OCI-LY3 (cell line): ENCODE measurements at regions not wholly inside any gene's neighbourhood (a gene's known extent, or its start where the extent isn't known, plus 50 kb on each side); places are given as distances from the start of the nearest gene placed in this dataset.

Source experiments
- H2AFZ ChIP-seq: fragments of 200-600, 300-600 bp; shearing (Covaris generic); 2 replicates; pipeline ENCODE4 v1.6.0; 2014; ENCODE audit warnings: antibody characterized with exemption, low read depth, low read length
- H3K27ac ChIP-seq: fragments of 200-600, 300-600 bp; sonication (generic); 2 replicates; pipeline ENCODE4 v1.5.1; 2014; ENCODE audit warnings: mild to moderate bottlenecking, low read length, moderate library complexity, mixed read lengths
- H3K27me3 ChIP-seq: fragments of 200-600, 300-600 bp; sonication (generic); 2 replicates; pipeline ENCODE4 v1.6.1; 2014; ENCODE audit warnings: low read depth, low read length, mixed read lengths
- H3K36me3 ChIP-seq: fragments of 200-600, 300-600 bp; sonication (generic); replicated peaks from 2 replicates; pipeline ENCODE3; 2014; ENCODE audit warnings: low read depth, low read length, mixed read lengths
- H3K4me1 ChIP-seq: fragments of 300-600, 200-600 bp; sonication (generic); 2 replicates; pipeline ENCODE4 v1.6.1; 2014; ENCODE audit warnings: low read length, mixed read lengths
- H3K4me2 ChIP-seq: fragments of 200-600, 300-600 bp; sonication (generic); 2 replicates; pipeline ENCODE4 v1.6.1; 2014; ENCODE audit warnings: low read length, mixed read lengths
- H3K4me3 ChIP-seq: fragments of 300-600, 200-600 bp; sonication (generic); 2 replicates; pipeline ENCODE4 v1.5.1; 2014; ENCODE audit warnings: antibody characterized with exemption, mild to moderate bottlenecking, low read length, moderate library complexity
- H3K79me2 ChIP-seq: fragments of 300-600, 200-600 bp; shearing (Covaris generic); 2 replicates; pipeline ENCODE4 v1.6.1; 2014; ENCODE audit warnings: mild to moderate bottlenecking, low read length, mixed read lengths
- H3K9ac ChIP-seq: fragments of 300-600, 200-600 bp; shearing (Covaris generic); 2 replicates; pipeline ENCODE4 v1.6.0; 2014; ENCODE audit warnings: mild to moderate bottlenecking, low read length, moderate library complexity
- H3K9me3 ChIP-seq: fragments of 200-600, 300-600 bp; shearing (Covaris generic); 2 replicates; pipeline ENCODE4 v1.6.1; 2014; ENCODE audit warnings: low read length, mixed read lengths; ENCODE audit not compliant: insufficient read depth
- H4K20me1 ChIP-seq: fragments of 200-600, 300-600 bp; sonication (generic); 2 replicates; pipeline ENCODE4 v1.6.1; 2016; ENCODE audit warnings: low read length, mixed read lengths; ENCODE audit not compliant: insufficient read depth
- EZH2phosphoT487 ChIP-seq: fragments of 200-600 bp; shearing (Covaris generic); IDR thresholded peaks from 2 replicates; pipeline ENCODE4 v1.6.1; 2018; ENCODE audit warnings: antibody characterized with exemption, mixed run types, low read depth
- TF ChIP-seq, protein P1 (sequence below): fragments of 200-600, 300-600 bp; sonication (generic); IDR thresholded peaks from 2 replicates; pipeline ENCODE4 v1.5.1; 2014; ENCODE audit warnings: antibody characterized with exemption, low read length, low read depth

DNA sequence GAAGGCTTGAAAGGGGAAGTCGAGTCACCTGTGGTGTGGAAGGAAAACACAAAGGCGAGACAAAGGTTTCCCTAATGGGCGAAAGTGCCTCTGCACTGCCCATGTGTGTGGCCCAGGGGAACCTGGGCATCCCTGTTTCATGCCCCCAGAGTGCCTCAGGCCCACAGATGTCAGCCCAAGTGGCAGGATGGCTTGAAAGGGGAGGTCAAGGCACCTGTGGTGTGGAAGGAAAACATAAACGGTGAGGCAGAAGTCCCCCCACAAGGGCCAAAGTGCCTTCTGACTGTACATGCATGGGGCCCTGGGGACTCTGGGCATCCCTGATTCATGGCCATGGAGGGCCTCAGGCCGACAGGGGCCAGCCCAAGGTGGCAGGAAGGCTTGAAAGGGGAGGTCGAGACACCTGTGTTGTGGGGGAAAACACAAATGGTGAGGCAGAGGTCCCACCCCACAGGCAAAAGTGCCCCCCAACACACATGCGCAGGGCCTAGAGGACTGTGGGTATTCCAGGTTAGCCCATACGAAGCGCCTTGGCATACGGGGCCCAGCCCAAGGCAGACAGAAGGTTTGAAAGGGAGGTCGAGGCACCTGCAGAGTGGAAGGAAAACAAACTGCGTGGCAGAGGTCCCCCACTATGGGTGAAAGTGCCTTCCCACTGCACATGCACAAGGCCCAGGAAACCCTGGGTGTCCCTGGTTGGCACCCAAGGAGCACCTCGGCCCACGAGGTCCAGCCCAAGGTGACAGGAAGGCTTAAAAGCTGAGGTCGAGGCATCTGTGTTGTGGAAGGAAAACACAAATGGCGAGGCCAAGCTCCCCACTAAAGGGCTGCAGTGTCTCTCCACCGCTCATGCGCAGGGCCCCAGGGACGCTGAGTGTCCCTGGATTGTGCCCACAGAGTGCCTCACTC, 382.3 kb downstream of the ALG10 start:
- H3K27me3 ChIP-seq = no peaks in the 10 kb centered on the region

DNA sequence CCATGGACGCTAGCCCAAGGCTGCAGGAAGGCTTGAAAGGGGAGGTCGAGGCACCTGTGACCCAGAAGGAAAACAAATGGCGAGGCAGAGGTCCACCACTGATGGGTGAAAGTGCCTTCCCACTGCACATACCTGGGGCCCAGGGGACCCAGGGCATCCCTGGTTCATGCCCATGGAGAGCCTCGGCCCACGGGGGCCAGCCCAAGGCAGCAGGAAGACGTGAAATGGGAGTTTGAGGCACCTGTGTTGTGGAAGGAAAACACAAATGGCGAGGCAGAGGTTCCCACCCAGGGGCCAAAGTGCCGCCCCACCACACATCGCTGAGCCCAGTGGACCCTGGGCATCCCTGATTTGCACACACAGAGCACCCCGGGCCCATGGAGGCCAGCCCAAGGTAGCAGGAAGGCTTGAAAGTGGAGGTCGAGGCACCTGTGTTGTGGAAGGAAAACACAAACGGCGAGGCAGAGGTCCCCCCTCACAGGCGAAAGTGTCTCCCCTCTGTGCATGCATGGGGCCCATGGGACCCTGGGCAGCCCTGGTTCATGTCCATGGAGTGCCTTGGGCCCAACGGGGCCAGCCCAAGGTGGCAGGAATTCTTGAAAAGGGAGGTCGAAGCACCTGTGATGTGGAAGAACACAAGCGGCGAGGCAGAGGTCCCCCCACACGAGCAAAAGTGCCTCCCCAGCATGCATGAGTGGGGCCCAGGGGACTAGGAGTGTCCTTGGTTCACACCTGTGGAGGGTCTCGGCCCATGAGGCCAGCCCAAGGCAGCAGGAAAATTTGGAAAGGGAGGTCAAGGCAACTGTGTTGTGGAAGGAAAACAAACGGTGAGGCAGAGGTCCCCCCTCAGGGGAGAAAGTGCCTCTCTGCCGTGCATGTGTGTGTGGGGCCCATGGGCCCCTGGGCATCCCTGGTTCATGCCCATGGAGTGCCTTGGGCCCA, 383.3 kb downstream of the ALG10 start:
- no peak overlapping the region for H3K9ac ChIP-seq
- no peaks in the 10 kb centered on the region for H4K20me1 ChIP-seq
- 0 out of 2 replicates have a peak, but pooled peaks cover 4% of the 10 kb centered on the region for H3K9me3 ChIP-seq
- no peaks in the 10 kb centered on the region for H3K36me3 ChIP-seq
- H2AFZ ChIP-seq = no peak overlapping the region
- no peak overlapping the region for H3K27ac ChIP-seq
- no peaks in the 10 kb centered on the region for H3K4me1 ChIP-seq
- no peak overlapping the region for H3K4me2 ChIP-seq
- no peaks in the 10 kb centered on the region for H3K79me2 ChIP-seq
- no peak overlapping the region for H3K4me3 ChIP-seq
- TF ChIP-seq, protein P1, sequence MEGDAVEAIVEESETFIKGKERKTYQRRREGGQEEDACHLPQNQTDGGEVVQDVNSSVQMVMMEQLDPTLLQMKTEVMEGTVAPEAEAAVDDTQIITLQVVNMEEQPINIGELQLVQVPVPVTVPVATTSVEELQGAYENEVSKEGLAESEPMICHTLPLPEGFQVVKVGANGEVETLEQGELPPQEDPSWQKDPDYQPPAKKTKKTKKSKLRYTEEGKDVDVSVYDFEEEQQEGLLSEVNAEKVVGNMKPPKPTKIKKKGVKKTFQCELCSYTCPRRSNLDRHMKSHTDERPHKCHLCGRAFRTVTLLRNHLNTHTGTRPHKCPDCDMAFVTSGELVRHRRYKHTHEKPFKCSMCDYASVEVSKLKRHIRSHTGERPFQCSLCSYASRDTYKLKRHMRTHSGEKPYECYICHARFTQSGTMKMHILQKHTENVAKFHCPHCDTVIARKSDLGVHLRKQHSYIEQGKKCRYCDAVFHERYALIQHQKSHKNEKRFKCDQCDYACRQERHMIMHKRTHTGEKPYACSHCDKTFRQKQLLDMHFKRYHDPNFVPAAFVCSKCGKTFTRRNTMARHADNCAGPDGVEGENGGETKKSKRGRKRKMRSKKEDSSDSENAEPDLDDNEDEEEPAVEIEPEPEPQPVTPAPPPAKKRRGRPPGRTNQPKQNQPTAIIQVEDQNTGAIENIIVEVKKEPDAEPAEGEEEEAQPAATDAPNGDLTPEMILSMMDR = no peak
- no peak for TF ChIP-seq EZH2phosphoT487
- no peaks in the 10 kb centered on the region for H3K27me3 ChIP-seq

More for the DNA sequence above, 382.3 kb downstream of the ALG10 start:
- Histone ChIP-seq H3K27ac (no peak overlapping the region), H3K4me1 (no peaks in the 10 kb centered on the region), H4K20me1 (no peaks in the 10 kb centered on the region), H3K9me3 (0 out of 2 replicates have a peak, but pooled peaks cover 4% of the 10 kb centered on the region), H2AFZ (no peak overlapping the region), H3K4me3 (no peak overlapping the region), H3K79me2 (no peaks in the 10 kb centered on the region), H3K4me2 (no peak overlapping the region), H3K9ac (no peak overlapping the region), H3K36me3 (no peaks in the 10 kb centered on the region)
- TF ChIP-seq, protein P1 = no peak
- TF ChIP-seq EZH2phosphoT487 = no peak

DNA sequence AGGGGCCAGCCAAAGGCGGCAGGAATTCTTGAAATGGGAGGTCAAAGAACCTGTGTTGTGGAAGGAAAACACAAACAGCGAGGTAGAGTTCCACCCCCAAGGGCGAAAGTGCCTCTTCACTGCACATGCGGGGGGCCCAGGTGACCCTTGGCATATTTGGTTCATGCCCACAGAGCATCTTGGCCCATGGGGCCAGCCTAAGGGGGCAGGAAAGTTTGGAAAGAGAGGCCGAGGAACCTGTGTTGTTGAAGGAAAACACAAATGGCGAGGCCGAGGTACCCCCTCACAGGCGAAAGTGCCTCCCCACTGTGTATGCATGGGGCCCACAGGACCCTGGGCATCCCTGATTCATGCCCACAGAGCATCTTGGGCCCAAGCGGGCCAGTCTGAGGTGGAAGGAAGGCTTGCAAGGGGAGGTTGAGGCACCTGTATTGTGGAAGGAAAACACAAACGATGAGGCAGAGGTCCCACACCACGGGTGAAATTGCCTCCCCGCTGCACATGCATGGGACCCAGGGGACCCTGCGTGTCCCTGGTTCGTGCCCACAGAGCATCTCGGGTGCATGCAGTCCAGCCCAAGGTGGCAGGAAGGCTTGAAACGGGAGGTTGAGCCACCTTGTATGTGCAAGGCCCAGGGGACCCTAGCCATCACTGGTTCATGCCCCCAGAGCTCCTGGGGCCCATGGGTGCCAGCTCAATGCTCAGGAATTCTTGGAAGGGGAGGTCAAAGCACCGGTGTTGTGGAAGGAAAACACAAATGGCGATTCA, 384.1 kb downstream of the ALG10 start:
- Histone ChIP-seq H3K9me3 (0 out of 2 replicates have a peak, but pooled peaks cover 4% of the 10 kb centered on the region), H3K4me2 (no peak overlapping the region)

More for the DNA sequence above, 384.1 kb downstream of the ALG10 start:
- H3K4me3 ChIP-seq = no peak overlapping the region
- H3K27me3 ChIP-seq = no peaks in the 10 kb centered on the region
- no peaks in the 10 kb centered on the region for H3K36me3 ChIP-seq
- TF ChIP-seq, protein P1 = no peak
- TF ChIP-seq EZH2phosphoT487 = no peak
- no peak overlapping the region for H3K27ac ChIP-seq
- no peak overlapping the region for H3K9ac ChIP-seq
- no peaks in the 10 kb centered on the region for H4K20me1 ChIP-seq
- H2AFZ ChIP-seq = no peak overlapping the region
- no peaks in the 10 kb centered on the region for H3K79me2 ChIP-seq
- no peaks in the 10 kb centered on the region for H3K4me1 ChIP-seq
